ENCODE measurements at regions not wholly inside any gene's neighbourhood (a gene's known extent, or its start where the extent isn't known, plus 50 kb on each side); places are given as distances from the start of the nearest gene placed in this dataset.

GRCh38 chr15:35299059-35299735 is 214.1 kb upstream of the NANOGP8 start:
- DNase-seq (ENCODE audit: low read depth, low spot score) (no peak), FAIRE-seq (no peak)
- Histone ChIP-seq H3K9ac (replicated peaks; ENCODE audit: extremely low read depth, insufficient read depth, low read length) (no peak overlapping the region), H3K36me3 (ENCODE audit: control insufficient read depth in 2 of 2, extremely low read depth in 1 of 2, insufficient read depth in 2 of 2, low read length in 2 of 2) (no peaks in the 10 kb centered on the region), H3K9me1 (replicated peaks; ENCODE audit: control insufficient read depth, extremely low read depth, insufficient read depth, low read length) (no peaks in the 10 kb centered on the region), H3K27me3 (ENCODE audit: control insufficient read depth in 2 of 2, insufficient read depth in 2 of 2, low read length in 2 of 2) (peaks cover 19 to 20% of the 10 kb centered on the region in 2 experiments), H3K4me2 (ENCODE audit: insufficient read depth, low read length) (no peak overlapping the region), H3K27ac (ENCODE audit: insufficient read depth, low read depth, low read length) (no peak overlapping the region), H3K4me1 (ENCODE audit: control insufficient read depth, extremely low read depth, insufficient read depth, low read length) (no peaks in the 10 kb centered on the region), H3K79me2 (ENCODE audit: control insufficient read depth, insufficient read depth, low read length) (no peaks in the 10 kb centered on the region), H2AFZ (ENCODE audit: low read depth, low read length) (no peak overlapping the region), H3K9me3 (replicated peaks; ENCODE audit: control insufficient read depth, insufficient read depth, low read length) (no peaks in the 10 kb centered on the region), H3K4me3 (replicated peaks in 1 of 3; ENCODE audit: insufficient read depth in 1 of 3, low read depth in 1 of 3, low read length in 3 of 3) (no peak overlapping the region), H4K20me1 (replicated peaks; ENCODE audit: control insufficient read depth, extremely low read depth, insufficient read depth, low read length) (no peaks in the 10 kb centered on the region)
- BruUV-seq (replicated peaks), result no TSS peak
- TF ChIP-seq, protein P1, sequence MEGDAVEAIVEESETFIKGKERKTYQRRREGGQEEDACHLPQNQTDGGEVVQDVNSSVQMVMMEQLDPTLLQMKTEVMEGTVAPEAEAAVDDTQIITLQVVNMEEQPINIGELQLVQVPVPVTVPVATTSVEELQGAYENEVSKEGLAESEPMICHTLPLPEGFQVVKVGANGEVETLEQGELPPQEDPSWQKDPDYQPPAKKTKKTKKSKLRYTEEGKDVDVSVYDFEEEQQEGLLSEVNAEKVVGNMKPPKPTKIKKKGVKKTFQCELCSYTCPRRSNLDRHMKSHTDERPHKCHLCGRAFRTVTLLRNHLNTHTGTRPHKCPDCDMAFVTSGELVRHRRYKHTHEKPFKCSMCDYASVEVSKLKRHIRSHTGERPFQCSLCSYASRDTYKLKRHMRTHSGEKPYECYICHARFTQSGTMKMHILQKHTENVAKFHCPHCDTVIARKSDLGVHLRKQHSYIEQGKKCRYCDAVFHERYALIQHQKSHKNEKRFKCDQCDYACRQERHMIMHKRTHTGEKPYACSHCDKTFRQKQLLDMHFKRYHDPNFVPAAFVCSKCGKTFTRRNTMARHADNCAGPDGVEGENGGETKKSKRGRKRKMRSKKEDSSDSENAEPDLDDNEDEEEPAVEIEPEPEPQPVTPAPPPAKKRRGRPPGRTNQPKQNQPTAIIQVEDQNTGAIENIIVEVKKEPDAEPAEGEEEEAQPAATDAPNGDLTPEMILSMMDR (IDR thresholded peaks at IDR 0.05; ENCODE audit: extremely low read depth in 1 of 2, insufficient read depth in 1 of 2, low read depth in 1 of 2, low read length in 2 of 2), result no peak
- no peak for TF ChIP-seq EZH2 (IDR thresholded peaks at IDR 0.05; ENCODE audit: borderline replicate concordance, low read depth, low read length, severe bottlenecking)
- no peak for TF ChIP-seq JUN (IDR thresholded peaks at IDR 0.05; ENCODE audit: borderline replicate concordance, insufficient read depth, insufficient read length, low read depth)
- TF ChIP-seq MYC (IDR thresholded peaks at IDR 0.05; ENCODE audit: low read depth, low read length), result no peak
- no peak for TF ChIP-seq POLR2A (IDR thresholded peaks at IDR 0.05; ENCODE audit: low read depth, low read length)
- TF ChIP-seq MAX (IDR thresholded peaks at IDR 0.05; ENCODE audit: insufficient read depth, insufficient read length), result no peak
- no peak for TF ChIP-seq POLR2AphosphoS5 (IDR thresholded peaks at IDR 0.05; ENCODE audit: insufficient read depth, low read depth, low read length)
- intact Hi-C loops (cut with micrococcal nuclease) (no loop called here), dilution Hi-C loops (cut with MboI; ENCODE audit: extremely low pct_ligation_motif_present, low sequenced_read_pairs) (no loop called here)
- ChIA-PET CTCF (interaction anchor here (2.1 kb wide), 1 partner anchor 145 kb away, joined by 6 read pairs; no protein-coding TSS in a partner anchor), POLR2A (no interaction called here)

Data from endothelial cell of umbilical vein (primary cell).